Endothelial cell of umbilical vein (primary cell): ENCODE measurements at regions not wholly inside any gene's neighbourhood (a gene's known extent, or its start where the extent isn't known, plus 50 kb on each side); places are given as distances from the start of the nearest gene placed in this dataset.
A peak's percentile ranks its signal among the peaks of the same experiment; 100 is the strongest.
"Not testable (repeated sequence)": the region's sequence is repeated elsewhere in the genome, so short reads cannot be mapped to it uniquely, and the experiment has no call there.

Source experiments
- BruUV-seq: library from RNA; stranded (reverse); fragments of 400-500 nt; replicated peaks from 2 replicates; lab custom pipeline; 2021; lab: Mats Ljungman, UMichigan
- CTCF ChIA-PET: fragments of 300-600, 350-600 bp; sonication (Branson Sonifier 250); formaldehyde crosslinking; loops from one replicate; lab custom pipeline; 2021; ENCODE audit warnings: antibody characterized with exemption, inconsistent platforms; lab: Charles Lee
- POLR2A ChIA-PET: fragments of 300-600, 350-600 bp; sonication (Branson Sonifier 250); formaldehyde crosslinking; loops from one replicate; lab custom pipeline; 2021; ENCODE audit warnings: antibody characterized with exemption, inconsistent platforms; lab: Charles Lee
- DNase-seq: peaks from one replicate; pipeline ENCODE4 v3.0.0-alpha.2; 2011; ENCODE audit warnings: low read depth, low spot score
- FAIRE-seq: peaks from 2 replicates; lab custom pipeline; 2011; peaks lifted over from hg19 to GRCh38; lab: Jason Lieb, UNC
- H2AFZ ChIP-seq: 2 replicates; pipeline ENCODE4 v1.6.0; 2012; ENCODE audit warnings: low read depth, low read length, control low read depth, inconsistent platforms
- H3K27ac ChIP-seq: 2 replicates; pipeline ENCODE4 v1.5.1; 2011; ENCODE audit warnings: low read depth, mild to moderate bottlenecking, control low read depth, low read length, moderate library complexity; ENCODE audit not compliant: insufficient read depth
- H3K27me3 ChIP-seq, 2 experiments: 2 replicates each; pipeline versions ENCODE4 v1.6.0 to v1.6.1; 2011; ENCODE audit warnings: low read length in 2 of 2, mixed read lengths in 1 of 2; ENCODE audit not compliant: control insufficient read depth in 2 of 2, insufficient read depth in 2 of 2
- H3K36me3 ChIP-seq, 2 experiments: 2 replicates in 1 of 2; 3 replicates in 1 of 2; pipeline ENCODE4 v1.5.1; 2011; ENCODE audit warnings: low read length in 2 of 2, mild to moderate bottlenecking in 1 of 2, moderate library complexity in 1 of 2; ENCODE audit not compliant: control insufficient read depth in 2 of 2, insufficient read depth in 2 of 2; ENCODE audit errors: extremely low read depth in 1 of 2
- H3K4me1 ChIP-seq: 3 replicates; pipeline ENCODE4 v1.5.1; 2011; ENCODE audit warnings: mild to moderate bottlenecking, low read length; ENCODE audit not compliant: control insufficient read depth, insufficient read depth; ENCODE audit errors: extremely low read depth
- H3K4me2 ChIP-seq: 2 replicates; pipeline ENCODE4 v1.6.1; 2011; ENCODE audit warnings: low read length, control low read depth, mixed read lengths; ENCODE audit not compliant: insufficient read depth
- H3K4me3 ChIP-seq, 3 experiments: fragments of 200-600 bp in 1 of 3; sonication (generic), shearing (Covaris generic) in 1 of 3; replicated peaks in 1 of 3; 2 replicates each; pipeline ENCODE4 v1.5.1; 2011 to 2016; ENCODE audit warnings: control low read depth in 3 of 3, low read length in 3 of 3, mild to moderate bottlenecking in 2 of 3, inconsistent platforms in 1 of 3, low read depth in 1 of 3, moderate library complexity in 1 of 3; ENCODE audit not compliant: insufficient read depth in 1 of 3
- H3K79me2 ChIP-seq: 2 replicates; pipeline ENCODE4 v1.6.0; 2012; ENCODE audit warnings: low read length, inconsistent platforms; ENCODE audit not compliant: control insufficient read depth, insufficient read depth
- H3K9ac ChIP-seq: replicated peaks from 2 replicates; pipeline ENCODE3; 2011; ENCODE audit warnings: low read length, control low read depth; ENCODE audit not compliant: insufficient read depth; ENCODE audit errors: extremely low read depth
- H3K9me1 ChIP-seq: replicated peaks from 3 replicates; pipeline ENCODE4 v1.6.0; 2011; ENCODE audit warnings: mild to moderate bottlenecking, low read length; ENCODE audit not compliant: control insufficient read depth, insufficient read depth; ENCODE audit errors: extremely low read depth
- H3K9me3 ChIP-seq: replicated peaks from 2 replicates; pipeline ENCODE4 v1.5.1; 2012; ENCODE audit warnings: low read length, inconsistent platforms; ENCODE audit not compliant: control insufficient read depth, insufficient read depth
- H4K20me1 ChIP-seq: replicated peaks from 2 replicates; pipeline ENCODE3; 2011; ENCODE audit warnings: mild to moderate bottlenecking, low read length; ENCODE audit not compliant: control insufficient read depth, insufficient read depth; ENCODE audit errors: extremely low read depth
- GATA2 ChIP-seq: IDR thresholded peaks from 2 replicates; pipeline ENCODE4 v1.7.0; 2011; ENCODE audit warnings: low read depth, mild to moderate bottlenecking, moderate library complexity, mixed read lengths, low read length; ENCODE audit not compliant: insufficient read length, insufficient read depth
- JUN ChIP-seq: IDR thresholded peaks from 2 replicates; pipeline ENCODE4 v1.6.1; 2011; ENCODE audit warnings: borderline replicate concordance, low read depth; ENCODE audit not compliant: insufficient read length, insufficient read depth
- MAX ChIP-seq: IDR thresholded peaks from 2 replicates; pipeline ENCODE4 v1.6.1; 2011; ENCODE audit not compliant: insufficient read depth, insufficient read length
- MYC ChIP-seq: IDR thresholded peaks from one replicate; pipeline ENCODE4 v1.6.1; 2011; ENCODE audit warnings: mild to moderate bottlenecking, low read depth, low read length
- POLR2A ChIP-seq: IDR thresholded peaks from 2 replicates; pipeline ENCODE4 v1.6.1; 2012; ENCODE audit warnings: low read depth, mild to moderate bottlenecking, control low read depth, low read length
- dilution Hi-C: fragments of 300-500 bp; cut with MboI; formaldehyde crosslinking; loops from one replicate; pipeline ENCODE4 v1.15.0; 2019; ENCODE audit warnings: low sequenced_read_pairs; ENCODE audit not compliant: extremely low pct_ligation_motif_present
- intact Hi-C: fragments of 100-400 bp; cut with micrococcal nuclease; formaldehyde crosslinking; loops from one replicate; pipeline ENCODE4 v1.10.0; 2022
- TF ChIP-seq, protein P1 (sequence below), 2 donors: IDR thresholded peaks; 1 replicate in 1 of 2; 2 replicates in 1 of 2; pipeline ENCODE4 v1.5.1; 2011; ENCODE audit warnings: low read length in 2 of 2, mild to moderate bottlenecking in 2 of 2, moderate library complexity in 2 of 2, control low read depth in 1 of 2, inconsistent platforms in 1 of 2, low read depth in 1 of 2; ENCODE audit not compliant: insufficient read depth in 1 of 2; ENCODE audit errors: extremely low read depth in 1 of 2

GRCh38 chr4:56575820-56576429, 70.3 kb downstream of the ARL9 start:
- Histone ChIP-seq H3K9ac (no peak overlapping the region), H3K9me1 (no peaks in the 10 kb centered on the region), H3K79me2 (no peaks in the 10 kb centered on the region), H3K4me2 (no peak overlapping the region), H3K4me1 (no peaks in the 10 kb centered on the region), H4K20me1 (no peaks in the 10 kb centered on the region), H3K4me3 (no peak overlapping the region), H2AFZ (no peak overlapping the region), H3K27me3 (no peaks in the 10 kb centered on the region), H3K36me3 (no peaks in the 10 kb centered on the region), H3K27ac (no peak overlapping the region), H3K9me3 (no peaks in the 10 kb centered on the region)
- BruUV-seq = no TSS peak
- TF ChIP-seq MAX (no peak), MYC (no peak), JUN (no peak), GATA2 (no peak), POLR2A (no peak)
- TF ChIP-seq, protein P1, sequence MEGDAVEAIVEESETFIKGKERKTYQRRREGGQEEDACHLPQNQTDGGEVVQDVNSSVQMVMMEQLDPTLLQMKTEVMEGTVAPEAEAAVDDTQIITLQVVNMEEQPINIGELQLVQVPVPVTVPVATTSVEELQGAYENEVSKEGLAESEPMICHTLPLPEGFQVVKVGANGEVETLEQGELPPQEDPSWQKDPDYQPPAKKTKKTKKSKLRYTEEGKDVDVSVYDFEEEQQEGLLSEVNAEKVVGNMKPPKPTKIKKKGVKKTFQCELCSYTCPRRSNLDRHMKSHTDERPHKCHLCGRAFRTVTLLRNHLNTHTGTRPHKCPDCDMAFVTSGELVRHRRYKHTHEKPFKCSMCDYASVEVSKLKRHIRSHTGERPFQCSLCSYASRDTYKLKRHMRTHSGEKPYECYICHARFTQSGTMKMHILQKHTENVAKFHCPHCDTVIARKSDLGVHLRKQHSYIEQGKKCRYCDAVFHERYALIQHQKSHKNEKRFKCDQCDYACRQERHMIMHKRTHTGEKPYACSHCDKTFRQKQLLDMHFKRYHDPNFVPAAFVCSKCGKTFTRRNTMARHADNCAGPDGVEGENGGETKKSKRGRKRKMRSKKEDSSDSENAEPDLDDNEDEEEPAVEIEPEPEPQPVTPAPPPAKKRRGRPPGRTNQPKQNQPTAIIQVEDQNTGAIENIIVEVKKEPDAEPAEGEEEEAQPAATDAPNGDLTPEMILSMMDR (IDR thresholded peaks at IDR 0.05; ENCODE audit: extremely low read depth in 1 of 2, insufficient read depth in 1 of 2, low read depth in 1 of 2, low read length in 2 of 2) = peak; percentile 17 to 29
- ChIA-PET CTCF (interaction anchor here (0.9 to 3.2 kb wide), 20 partner anchors 9 to 266 kb away, joined by 3 to 121 read pairs (median 6); no protein-coding TSS in a partner anchor), POLR2A (no interaction called here)
- intact Hi-C loops (loop anchor here (1.0 to 2.0 kb wide), 2 partner anchors 71 to 224 kb away; partner anchors contain the start of gene ARL9), dilution Hi-C loops (no loop called here)
- FAIRE-seq (no peak), DNase-seq (peak; percentile 42)

DNA sequence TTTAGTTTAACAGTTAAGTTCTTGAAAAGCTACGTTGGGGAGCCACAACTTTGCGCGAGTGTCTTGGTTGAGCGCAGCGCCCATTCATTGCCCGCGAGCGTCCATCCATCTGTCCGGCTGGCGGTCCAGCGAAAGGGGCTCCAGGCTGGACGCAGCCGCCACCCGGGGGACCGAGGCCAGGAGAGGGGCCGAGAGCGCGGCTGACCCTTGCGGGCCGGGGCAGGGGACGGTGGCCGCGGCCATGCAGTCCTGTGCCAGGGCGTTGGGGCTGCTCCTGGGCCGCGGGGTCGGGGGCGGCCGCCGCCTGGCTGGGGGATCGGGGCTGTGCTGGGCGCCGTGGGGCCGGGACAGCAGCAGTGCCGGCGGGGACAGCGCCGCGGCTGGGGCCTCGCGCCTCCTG, 86.8 kb downstream of the ARL9 start:
- DNase-seq, intact Hi-C loops, H4K20me1 ChIP-seq, H3K9me3 ChIP-seq, H3K36me3 ChIP-seq, H3K27ac ChIP-seq, FAIRE-seq, CTCF ChIA-PET, POLR2A ChIA-PET, H3K79me2 ChIP-seq, dilution Hi-C loops, H3K4me3 ChIP-seq, H3K9ac ChIP-seq, H3K9me1 ChIP-seq, H3K4me1 ChIP-seq, BruUV-seq, H2AFZ ChIP-seq, H3K4me2 ChIP-seq: not testable (repeated sequence)
- peaks cover 7 to 16% of the 10 kb centered on the region in 2 experiments for H3K27me3 ChIP-seq
